OCI-LY1 (cell line): ENCODE measurements at regions not wholly inside any gene's neighbourhood (a gene's known extent, or its start where the extent isn't known, plus 50 kb on each side); places are given as distances from the start of the nearest gene placed in this dataset.
"Not testable (repeated sequence)": the region's sequence is repeated elsewhere in the genome, so short reads cannot be mapped to it uniquely, and the experiment has no call there.

Experiments used
- H2AFZ ChIP-seq: fragments of 200-600 bp; sonication (generic), shearing (Covaris generic); 2 replicates; pipeline ENCODE4 v1.6.0; 2014; ENCODE audit warnings: antibody characterized with exemption, mild to moderate bottlenecking, low read length
- H3F3A ChIP-seq: fragments of 200-600 bp; sonication (generic), shearing (Covaris generic); 2 replicates; pipeline ENCODE4 v1.6.0; 2014; ENCODE audit warnings: mild to moderate bottlenecking, antibody characterized with exemption, low read length, moderate library complexity; ENCODE audit not compliant: insufficient read depth
- H3K27ac ChIP-seq: fragments of 200-600 bp; sonication (generic); 2 replicates; pipeline ENCODE4 v1.5.1; 2014; ENCODE audit warnings: low read length, mixed run types, mild to moderate bottlenecking, low read depth; ENCODE audit not compliant: poor library complexity, severe bottlenecking
- H3K27me3 ChIP-seq: fragments of 200-600 bp; sonication (generic); 2 replicates; pipeline ENCODE4 v1.6.0; 2014; ENCODE audit warnings: antibody characterized with exemption, mild to moderate bottlenecking, low read length, moderate library complexity; ENCODE audit not compliant: insufficient read depth
- H3K36me3 ChIP-seq: fragments of 200-600 bp; sonication (generic); 2 replicates; pipeline ENCODE4 v1.6.1; 2014; ENCODE audit warnings: mild to moderate bottlenecking, antibody characterized with exemption, low read length, moderate library complexity, mixed read lengths; ENCODE audit not compliant: insufficient read depth
- H3K4me1 ChIP-seq: fragments of 200-600 bp; sonication (generic); 2 replicates; pipeline ENCODE4 v1.5.1; 2014; ENCODE audit warnings: mild to moderate bottlenecking, low read length, moderate library complexity; ENCODE audit not compliant: insufficient read depth, severe bottlenecking
- H3K4me2 ChIP-seq: fragments of 200-600 bp; sonication (generic), shearing (Covaris generic); 2 replicates; pipeline ENCODE4 v1.6.1; 2014; ENCODE audit warnings: low read length
- H3K4me3 ChIP-seq: fragments of 200-600 bp; sonication (generic); 2 replicates; pipeline ENCODE4 v1.5.1; 2014; ENCODE audit warnings: low read length, low read depth, mild to moderate bottlenecking, mixed read lengths; ENCODE audit not compliant: poor library complexity, severe bottlenecking
- H3K79me2 ChIP-seq: fragments of 200-600 bp; shearing (Covaris generic); 2 replicates; pipeline ENCODE4 v1.6.1; 2016; ENCODE audit warnings: mixed run types, low read length, mixed read lengths; ENCODE audit not compliant: insufficient read depth
- H3K9ac ChIP-seq: fragments of 200-600 bp; sonication (generic), shearing (Covaris generic); 2 replicates; pipeline ENCODE4 v1.6.1; 2014; ENCODE audit warnings: mild to moderate bottlenecking, low read length, mixed read lengths
- H3K9me2 ChIP-seq: fragments of 200-600 bp; sonication (generic), shearing (Covaris generic); 2 replicates; pipeline ENCODE4 v1.6.1; 2014; ENCODE audit warnings: low read depth, mild to moderate bottlenecking, low read length, mixed read lengths
- H3K9me3 ChIP-seq: fragments of 200-600 bp; shearing (Covaris generic); 2 replicates; pipeline ENCODE4 v1.6.1; 2014; ENCODE audit warnings: low read length, mixed read lengths
- H4K20me1 ChIP-seq: fragments of 200-600 bp; sonication (generic), shearing (Covaris generic); 2 replicates; pipeline ENCODE4 v1.6.0; 2016; ENCODE audit warnings: mild to moderate bottlenecking, low read length; ENCODE audit not compliant: insufficient read depth
- EZH2 ChIP-seq: fragments of 200-600 bp; sonication (generic), shearing (Covaris generic); IDR thresholded peaks from 2 replicates; pipeline ENCODE4 v1.8.0; 2017; ENCODE audit warnings: borderline replicate concordance, mixed run types, mild to moderate bottlenecking, antibody characterized with exemption, low read length, moderate library complexity, mixed read lengths
- TF ChIP-seq, protein P1 (sequence below): fragments of 200-600 bp; sonication (generic), shearing (Covaris generic); IDR thresholded peaks from 2 replicates; pipeline ENCODE4 v1.5.1; 2017; ENCODE audit warnings: mild to moderate bottlenecking, antibody characterized with exemption, low read length, moderate library complexity, mixed read lengths

DNA sequence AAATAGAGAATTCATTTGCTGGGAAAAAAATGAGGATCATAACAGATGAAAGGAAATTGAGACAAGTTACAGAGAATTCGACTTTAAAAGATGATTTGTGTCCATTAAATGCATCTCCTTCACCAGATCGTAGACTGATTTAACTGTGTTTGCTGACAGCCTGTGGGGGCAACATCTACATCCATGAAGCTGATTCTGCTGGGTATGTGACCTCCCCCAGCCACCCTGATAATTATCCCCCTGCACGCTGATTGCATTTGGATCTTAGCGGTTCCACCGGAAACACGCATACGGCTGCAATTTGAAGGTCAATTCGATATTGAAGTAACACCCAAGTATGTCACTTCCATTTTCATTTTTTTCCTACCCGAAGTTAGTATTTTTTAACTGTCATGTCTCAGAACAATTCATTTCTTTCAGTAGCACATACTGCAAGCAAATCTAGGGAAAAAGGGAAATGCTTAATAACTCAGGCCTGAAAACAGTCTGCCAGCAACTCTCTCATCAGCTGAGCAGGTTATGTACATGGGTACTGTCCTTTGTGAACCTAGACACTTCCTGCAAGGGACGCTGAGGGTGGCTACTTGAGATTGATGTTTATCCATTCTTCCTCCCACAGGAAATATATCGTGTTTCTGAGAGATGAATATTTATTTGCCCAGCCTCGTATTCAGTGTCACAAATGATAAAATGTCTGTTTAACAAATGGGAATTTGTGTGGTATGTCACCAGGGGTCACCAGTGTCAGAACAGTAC, 134.9 kb downstream of the ZNF22 start:
- Histone ChIP-seq H3K36me3 (no peaks in the 10 kb centered on the region), H3F3A (no peaks in the 10 kb centered on the region), H2AFZ (no peak overlapping the region), H3K4me1 (no peaks in the 10 kb centered on the region), H3K79me2 (no peaks in the 10 kb centered on the region), H3K9me3 (no peaks in the 10 kb centered on the region), H3K27me3 (no peaks in the 10 kb centered on the region), H3K9ac (no peak overlapping the region), H4K20me1 (no peaks in the 10 kb centered on the region), H3K9me2 (no peaks in the 10 kb centered on the region), H3K4me3 (no peak overlapping the region), H3K4me2 (no peak overlapping the region), H3K27ac (no peak overlapping the region)
- no peak for TF ChIP-seq EZH2
- TF ChIP-seq, protein P1, sequence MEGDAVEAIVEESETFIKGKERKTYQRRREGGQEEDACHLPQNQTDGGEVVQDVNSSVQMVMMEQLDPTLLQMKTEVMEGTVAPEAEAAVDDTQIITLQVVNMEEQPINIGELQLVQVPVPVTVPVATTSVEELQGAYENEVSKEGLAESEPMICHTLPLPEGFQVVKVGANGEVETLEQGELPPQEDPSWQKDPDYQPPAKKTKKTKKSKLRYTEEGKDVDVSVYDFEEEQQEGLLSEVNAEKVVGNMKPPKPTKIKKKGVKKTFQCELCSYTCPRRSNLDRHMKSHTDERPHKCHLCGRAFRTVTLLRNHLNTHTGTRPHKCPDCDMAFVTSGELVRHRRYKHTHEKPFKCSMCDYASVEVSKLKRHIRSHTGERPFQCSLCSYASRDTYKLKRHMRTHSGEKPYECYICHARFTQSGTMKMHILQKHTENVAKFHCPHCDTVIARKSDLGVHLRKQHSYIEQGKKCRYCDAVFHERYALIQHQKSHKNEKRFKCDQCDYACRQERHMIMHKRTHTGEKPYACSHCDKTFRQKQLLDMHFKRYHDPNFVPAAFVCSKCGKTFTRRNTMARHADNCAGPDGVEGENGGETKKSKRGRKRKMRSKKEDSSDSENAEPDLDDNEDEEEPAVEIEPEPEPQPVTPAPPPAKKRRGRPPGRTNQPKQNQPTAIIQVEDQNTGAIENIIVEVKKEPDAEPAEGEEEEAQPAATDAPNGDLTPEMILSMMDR: no peak

GRCh38 chr10:45136256-45136655, 135.5 kb downstream of the ZNF22 start:
- Histone ChIP-seq H4K20me1 (no peaks in the 10 kb centered on the region), H3K27me3 (no peaks in the 10 kb centered on the region), H3K4me1 (no peaks in the 10 kb centered on the region), H2AFZ (no peak overlapping the region), H3K9me2 (no peaks in the 10 kb centered on the region), H3F3A (no peaks in the 10 kb centered on the region), H3K36me3 (no peaks in the 10 kb centered on the region), H3K9ac (no peak overlapping the region), H3K4me3 (no peak overlapping the region), H3K4me2 (no peak overlapping the region), H3K9me3 (no peaks in the 10 kb centered on the region), H3K27ac (no peak overlapping the region), H3K79me2 (no peaks in the 10 kb centered on the region)
- TF ChIP-seq, protein P1: no peak
- no peak for TF ChIP-seq EZH2

DNA sequence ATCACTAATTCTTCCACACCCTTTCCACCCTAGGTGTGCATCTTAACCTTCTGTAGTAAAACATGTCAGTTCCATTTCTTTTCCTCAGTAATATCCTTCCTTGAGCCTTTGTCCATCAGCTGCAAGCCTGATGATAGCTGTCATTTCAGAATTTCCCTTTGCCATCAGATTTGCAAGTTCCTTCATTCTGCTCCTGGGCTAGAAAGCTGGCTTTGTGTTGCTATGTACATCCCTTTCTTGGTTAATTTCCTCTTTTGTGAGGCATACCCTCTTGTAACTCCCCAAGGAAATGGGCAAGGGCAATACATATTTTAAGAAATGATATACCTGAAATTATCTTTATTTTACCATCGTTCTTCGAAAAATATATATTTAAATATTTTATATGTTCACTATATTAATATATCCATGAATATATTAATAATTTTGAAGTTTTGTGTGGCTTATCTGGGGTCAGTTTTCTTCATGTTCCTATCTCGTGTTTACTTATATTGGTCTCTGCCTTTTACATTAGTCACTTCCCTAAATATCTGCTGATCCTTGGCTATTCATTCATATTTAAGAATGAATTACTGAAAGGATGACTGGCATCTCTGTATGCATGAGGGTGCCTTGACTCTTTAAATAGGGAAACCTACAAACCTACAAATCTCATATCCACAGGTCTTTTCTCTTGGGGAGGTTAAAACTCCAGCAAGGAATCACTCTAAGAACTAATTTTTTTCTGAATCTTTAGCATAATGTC, 143.8 kb downstream of the ZNF22 start:
- Histone ChIP-seq H3K27ac (no peak overlapping the region), H3K4me1 (no peaks in the 10 kb centered on the region), H3F3A (no peaks in the 10 kb centered on the region), H3K79me2 (no peaks in the 10 kb centered on the region), H4K20me1 (no peaks in the 10 kb centered on the region), H2AFZ (no peak overlapping the region), H3K36me3 (no peaks in the 10 kb centered on the region), H3K9me3 (no peaks in the 10 kb centered on the region), H3K27me3 (no peaks in the 10 kb centered on the region), H3K9ac (no peak overlapping the region), H3K9me2 (no peaks in the 10 kb centered on the region), H3K4me3 (no peak overlapping the region), H3K4me2 (no peak overlapping the region)
- TF ChIP-seq, protein P1: no peak
- no peak for TF ChIP-seq EZH2

GRCh38 chr10:45145143-45145542, 144.4 kb downstream of the ZNF22 start:
- H3K27me3 ChIP-seq, H3K27ac ChIP-seq, H3K9me3 ChIP-seq, H3K9ac ChIP-seq, H3K4me3 ChIP-seq, H3K79me2 ChIP-seq, H2AFZ ChIP-seq, H3K9me2 ChIP-seq, H3K4me2 ChIP-seq, H4K20me1 ChIP-seq, H3K4me1 ChIP-seq, H3K36me3 ChIP-seq, H3F3A ChIP-seq: not testable (repeated sequence)
